ENCODE measurements at regions not wholly inside any gene's neighbourhood (a gene's known extent, or its start where the extent isn't known, plus 50 kb on each side); places are given as distances from the start of the nearest gene placed in this dataset.
A peak's percentile ranks its signal among the peaks of the same experiment; 100 is the strongest.

- no peak for DNase-seq (ENCODE audit: low spot score)
Measured at GRCh38 chr18:42185486-42185885, 230.5 kb downstream of the PIK3C3 start.

- DNase-seq (ENCODE audit: low spot score) = no peak
Measured at GRCh38 chr18:42187611-42188380, 232.8 kb downstream of the PIK3C3 start.

GRCh38 chr18:42190643-42191042, 235.6 kb downstream of the PIK3C3 start:
- no peak for DNase-seq (ENCODE audit: low spot score)

- DNase-seq (ENCODE audit: low spot score) = no peak
Measured at GRCh38 chr18:42192251-42193248, 237.5 kb downstream of the PIK3C3 start.

- no peak for DNase-seq (ENCODE audit: low spot score)
Measured at GRCh38 chr18:42196651-42197050, 241.6 kb downstream of the PIK3C3 start.

DNA sequence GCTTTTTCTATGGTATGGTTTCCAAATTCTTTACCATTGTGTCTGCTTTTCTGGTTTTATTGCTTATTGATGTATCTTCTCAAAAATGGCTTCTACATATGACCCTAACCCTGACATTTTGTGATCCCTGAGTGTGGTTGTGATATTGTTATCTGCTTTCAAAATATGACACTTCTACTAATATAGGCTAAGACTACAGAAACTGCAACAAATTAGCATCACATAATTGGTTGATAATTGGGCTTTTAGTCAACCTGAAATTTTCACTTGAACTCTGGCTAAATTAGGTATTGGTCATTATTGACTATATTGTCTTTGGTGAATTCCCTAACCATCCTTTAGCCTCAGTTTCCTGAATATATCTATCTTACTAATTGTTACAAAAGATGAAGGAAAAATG, 246.1 kb downstream of the PIK3C3 start:
- no peak for DNase-seq (ENCODE audit: low spot score)

GRCh38 chr18:42211201-42211600, 256.2 kb downstream of the PIK3C3 start:
- DNase-seq (ENCODE audit: low spot score) = no peak

GRCh38 chr18:42222557-42222956, 267.5 kb downstream of the PIK3C3 start:
- DNase-seq (ENCODE audit: low spot score) = no peak

GRCh38 chr18:42228581-42228980, 273.5 kb downstream of the PIK3C3 start:
- no peak for DNase-seq (ENCODE audit: low spot score)

DNA sequence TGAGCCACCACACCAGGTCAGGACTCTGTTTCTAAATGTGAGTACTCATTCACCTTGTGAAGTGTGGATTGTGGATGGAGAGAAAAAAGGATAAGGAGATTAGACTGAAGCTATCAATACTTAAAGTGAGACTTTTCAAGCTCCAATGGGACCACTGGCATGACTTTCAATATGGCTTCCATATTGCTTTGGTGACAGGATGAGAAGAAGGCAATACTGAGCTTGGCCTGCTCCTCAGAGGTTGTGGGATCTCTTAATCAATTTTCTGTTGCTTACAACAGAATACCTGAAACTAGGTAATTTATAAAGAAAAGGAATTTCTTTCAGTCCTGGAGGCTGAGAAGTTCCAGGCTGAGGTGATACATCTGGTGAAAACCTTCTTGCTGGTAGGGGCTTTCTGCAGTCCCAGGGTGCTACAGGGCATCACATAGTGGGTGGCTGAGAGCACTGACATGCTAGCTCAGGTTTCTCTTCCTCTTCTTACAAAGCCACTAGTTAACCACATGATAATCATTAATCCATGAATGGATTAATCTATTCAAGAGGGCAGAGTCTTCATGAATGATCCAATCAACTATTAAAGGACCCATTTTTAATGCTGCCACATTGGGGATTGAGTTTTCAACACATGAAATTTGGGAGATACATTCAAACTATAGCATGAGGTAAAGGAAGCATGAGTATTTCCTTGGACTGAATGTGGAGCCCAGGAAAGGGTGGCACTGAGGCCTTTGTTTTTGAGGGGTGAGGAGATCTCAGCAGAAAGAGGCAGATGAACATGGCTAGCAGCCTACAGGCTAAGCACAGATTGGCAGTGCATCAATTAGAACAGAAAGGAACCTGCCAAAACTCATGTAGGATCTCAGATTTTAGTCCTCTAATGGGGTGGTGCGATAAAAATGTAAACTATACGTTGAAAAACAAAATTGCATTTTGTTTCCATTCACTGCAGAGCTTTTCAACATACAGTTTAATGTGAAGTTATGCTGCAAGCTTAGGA, 274.5 kb downstream of the PIK3C3 start:
- no peak for DNase-seq (ENCODE audit: low spot score)

- no peak for DNase-seq (ENCODE audit: low spot score)
Measured at GRCh38 chr18:42230636-42231035, 275.6 kb downstream of the PIK3C3 start.

GRCh38 chr18:42231284-42231683, 276.2 kb downstream of the PIK3C3 start:
- no peak for DNase-seq (ENCODE audit: low spot score)

GRCh38 chr18:42231796-42232195, 276.8 kb downstream of the PIK3C3 start:
- no peak for DNase-seq (ENCODE audit: low spot score)

GRCh38 chr18:42233908-42234307, 278.9 kb downstream of the PIK3C3 start:
- DNase-seq (ENCODE audit: low spot score) = no peak

- DNase-seq (ENCODE audit: low spot score) = peak; percentile 5
Measured at GRCh38 chr18:42242758-42243157, 287.7 kb downstream of the PIK3C3 start.

DNA sequence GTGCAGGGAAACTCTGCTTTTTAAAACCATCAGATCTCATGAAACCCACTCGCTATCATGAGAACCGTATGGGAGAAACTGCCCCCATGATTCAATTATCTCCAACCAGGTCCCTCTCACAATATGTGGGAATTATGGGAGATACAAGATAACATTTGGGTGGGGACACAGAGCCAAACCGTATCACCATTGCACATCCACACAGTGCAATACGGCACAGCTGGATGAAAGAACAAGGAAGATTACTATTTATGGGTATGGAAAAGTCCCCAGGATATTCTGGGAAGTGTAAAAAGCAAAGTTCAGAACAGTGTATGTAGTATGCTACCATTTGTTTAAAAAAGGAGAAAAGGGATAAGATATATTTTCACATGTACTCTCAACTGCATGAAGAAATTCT, 290.1 kb downstream of the PIK3C3 start:
- DNase-seq (ENCODE audit: low spot score) = no peak

DNA sequence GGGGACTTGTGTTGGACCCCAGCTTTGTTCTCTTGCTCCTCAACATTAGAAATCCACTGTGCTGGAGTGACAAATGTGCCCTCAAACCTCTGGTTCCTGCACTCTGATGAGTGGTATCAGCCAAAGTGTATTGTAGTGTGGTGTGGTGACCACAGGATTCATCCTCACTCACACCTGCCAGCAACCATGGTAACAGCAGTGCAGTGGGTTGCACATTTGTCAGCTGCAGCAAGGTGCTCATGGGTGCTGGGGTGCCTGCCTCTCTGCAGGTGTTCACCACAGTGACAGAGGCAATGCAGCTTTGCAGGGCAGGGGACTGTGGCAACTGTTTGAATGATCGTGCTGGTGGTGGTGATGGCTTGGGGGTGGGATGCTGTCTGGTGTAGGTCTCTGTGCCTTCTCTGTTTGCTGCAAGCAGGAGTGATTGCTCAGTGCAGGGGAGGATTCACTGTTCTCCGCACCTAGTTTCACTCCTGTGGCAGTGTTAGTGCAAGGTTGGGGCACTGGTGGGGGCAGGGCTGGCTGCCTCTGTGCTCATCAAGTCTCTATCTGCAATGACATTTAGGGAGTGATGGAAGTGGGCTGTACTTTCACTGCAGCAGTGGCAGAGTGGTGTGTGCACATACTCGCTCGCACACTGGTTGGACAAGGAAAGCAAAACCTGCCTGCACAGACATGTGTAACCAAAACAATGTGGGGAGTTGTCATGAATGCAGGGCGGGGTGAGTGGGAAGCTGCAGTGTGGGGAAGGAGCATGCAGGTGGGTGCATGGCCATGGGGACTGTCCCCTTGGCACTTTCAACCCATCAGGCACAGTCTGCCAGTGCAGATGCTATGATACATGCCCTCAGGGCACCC, 301.1 kb downstream of the PIK3C3 start:
- DNase-seq (ENCODE audit: low spot score) = no peak

- no peak for DNase-seq (ENCODE audit: low spot score)
Measured at GRCh38 chr18:42258301-42258965, 303.4 kb downstream of the PIK3C3 start.

- DNase-seq (ENCODE audit: low spot score) = no peak
Measured at GRCh38 chr18:42261731-42262130, 306.7 kb downstream of the PIK3C3 start.

DNA sequence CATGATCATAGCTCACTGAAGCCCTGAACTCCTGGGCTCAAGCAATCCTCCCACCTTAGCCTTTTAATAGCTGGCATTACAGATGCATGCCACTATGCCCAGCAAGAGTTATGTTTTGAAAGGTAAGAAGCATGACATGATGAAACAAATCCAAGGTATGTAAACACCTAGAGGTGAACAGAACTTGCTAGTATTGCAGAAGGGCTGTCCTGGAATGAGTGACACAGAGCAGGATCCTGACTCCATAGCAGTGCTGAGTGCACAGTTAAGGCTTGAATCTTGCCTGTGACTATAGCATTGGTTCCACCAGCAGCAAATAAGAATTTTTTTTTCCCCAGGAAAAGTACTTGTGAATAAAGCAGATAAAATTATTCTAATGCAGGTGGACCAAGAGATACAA, 309.5 kb downstream of the PIK3C3 start:
- DNase-seq (ENCODE audit: low spot score) = no peak
